Lower lobe of right lung (tissue), 2 donors: ENCODE measurements at regions not wholly inside any gene's neighbourhood (a gene's known extent, or its start where the extent isn't known, plus 50 kb on each side); places are given as distances from the start of the nearest gene placed in this dataset.

Experiments
- ATAC-seq, 2 donors: fragments of 200-7000 bp; cut with Tn5 transposase; one replicate each; pipeline ENCODE4 v1.9.1; 2020 to 2022; ENCODE audit warnings: mild to moderate bottlenecking in 2 of 2, moderate library complexity in 2 of 2
- DNase-seq: peaks from one replicate; pipeline ENCODE4 v3.0.0-alpha.2; 2020
- H3K27ac ChIP-seq: fragments of 200-600 bp; one replicate; pipeline ENCODE4 v1.8.0; 2022
- H3K27me3 ChIP-seq: fragments of 200-600 bp; one replicate; pipeline ENCODE4 v1.8.0; 2022; ENCODE audit warnings: low read depth
- H3K36me3 ChIP-seq: fragments of 200-600 bp; one replicate; pipeline ENCODE4 v1.8.0; 2022; ENCODE audit warnings: mild to moderate bottlenecking
- H3K4me1 ChIP-seq: fragments of 200-600 bp; one replicate; pipeline ENCODE4 v1.8.0; 2022
- H3K4me3 ChIP-seq: fragments of 200-600 bp; one replicate; pipeline ENCODE4 v1.8.0; 2022; ENCODE audit warnings: mild to moderate bottlenecking
- H3K9me3 ChIP-seq: fragments of 200-600 bp; one replicate; pipeline ENCODE4 v1.8.0; 2022
- CTCF ChIP-seq: fragments of 200-600 bp; IDR thresholded peaks from one replicate; pipeline ENCODE4 v1.8.0; 2022; ENCODE audit warnings: antibody characterized with exemption, mild to moderate bottlenecking
- intact Hi-C: fragments of 100-400 bp; cut with DNase I; formaldehyde crosslinking; loops from one replicate; pipeline ENCODE4 v1.11.0; 2022
- donor health status: DM: no; HTN: yes; CAD: no; lungs with severe emphysema.

- H3K36me3 ChIP-seq = no peaks in the 10 kb centered on the region
- no peaks in the 10 kb centered on the region for H3K27me3 ChIP-seq
- H3K4me3 ChIP-seq = no peak overlapping the region
- H3K27ac ChIP-seq = no peak overlapping the region
- no peaks in the 10 kb centered on the region for H3K9me3 ChIP-seq
- peaks cover 6% of the 10 kb centered on the region for H3K4me1 ChIP-seq
- DNase-seq = no peak
- TF ChIP-seq CTCF = no peak
- ATAC-seq = no peak
- intact Hi-C loops = no loop called here
Observed at GRCh38 chr13:31036731-31037695, 104.6 kb downstream of the TEX26 start.

GRCh38 chr13:31035185-31035965, 102.9 kb downstream of the TEX26 start:
- DNase-seq (no peak), ATAC-seq (no peak)
- H3K4me1 ChIP-seq = peaks cover 6% of the 10 kb centered on the region
- no peaks in the 10 kb centered on the region for H3K27me3 ChIP-seq
- no peak for TF ChIP-seq CTCF
- no peak overlapping the region for H3K4me3 ChIP-seq
- intact Hi-C loops = no loop called here
- H3K9me3 ChIP-seq = no peaks in the 10 kb centered on the region
- H3K27ac ChIP-seq = no peak overlapping the region
- no peaks in the 10 kb centered on the region for H3K36me3 ChIP-seq

GRCh38 chr13:31032528-31033113, 100.2 kb downstream of the TEX26 start:
- Histone ChIP-seq H3K9me3 (no peaks in the 10 kb centered on the region), H3K27ac (no peak overlapping the region), H3K36me3 (no peaks in the 10 kb centered on the region), H3K4me1 (no peaks in the 10 kb centered on the region), H3K27me3 (no peaks in the 10 kb centered on the region), H3K4me3 (no peak overlapping the region)
- intact Hi-C loops = no loop called here
- TF ChIP-seq CTCF = no peak
- no peak for ATAC-seq
- no peak for DNase-seq

GRCh38 chr13:31031482-31031881, 99.0 kb downstream of the TEX26 start:
- intact Hi-C loops = no loop called here
- no peaks in the 10 kb centered on the region for H3K36me3 ChIP-seq

More at GRCh38 chr13:31031482-31031881, 99.0 kb downstream of the TEX26 start:
- H3K27me3 ChIP-seq = no peaks in the 10 kb centered on the region
- H3K9me3 ChIP-seq = no peaks in the 10 kb centered on the region
- no peaks in the 10 kb centered on the region for H3K4me1 ChIP-seq
- no peak for DNase-seq
- TF ChIP-seq CTCF = no peak
- no peak overlapping the region for H3K27ac ChIP-seq
- H3K4me3 ChIP-seq = no peak overlapping the region
- no peak for ATAC-seq
